Endothelial cell of umbilical vein (primary cell): ENCODE measurements at regions not wholly inside any gene's neighbourhood (a gene's known extent, or its start where the extent isn't known, plus 50 kb on each side); places are given as distances from the start of the nearest gene placed in this dataset.

ENCODE experiments used
- BruUV-seq: library from RNA; stranded (reverse); fragments of 400-500 nt; replicated peaks from 2 replicates; lab custom pipeline; 2021; lab: Mats Ljungman, UMichigan
- CTCF ChIA-PET: fragments of 300-600, 350-600 bp; sonication (Branson Sonifier 250); formaldehyde crosslinking; loops from one replicate; lab custom pipeline; 2021; ENCODE audit warnings: antibody characterized with exemption, inconsistent platforms; lab: Charles Lee
- POLR2A ChIA-PET: fragments of 300-600, 350-600 bp; sonication (Branson Sonifier 250); formaldehyde crosslinking; loops from one replicate; lab custom pipeline; 2021; ENCODE audit warnings: antibody characterized with exemption, inconsistent platforms; lab: Charles Lee
- DNase-seq: peaks from one replicate; pipeline ENCODE4 v3.0.0-alpha.2; 2011; ENCODE audit warnings: low read depth, low spot score
- FAIRE-seq: peaks from 2 replicates; lab custom pipeline; 2011; peaks lifted over from hg19 to GRCh38; lab: Jason Lieb, UNC
- H2AFZ ChIP-seq: 2 replicates; pipeline ENCODE4 v1.6.0; 2012; ENCODE audit warnings: low read depth, low read length, control low read depth, inconsistent platforms
- H3K27ac ChIP-seq: 2 replicates; pipeline ENCODE4 v1.5.1; 2011; ENCODE audit warnings: low read depth, mild to moderate bottlenecking, control low read depth, low read length, moderate library complexity; ENCODE audit not compliant: insufficient read depth
- H3K27me3 ChIP-seq, 2 experiments: 2 replicates each; pipeline versions ENCODE4 v1.6.0 to v1.6.1; 2011; ENCODE audit warnings: low read length in 2 of 2, mixed read lengths in 1 of 2; ENCODE audit not compliant: control insufficient read depth in 2 of 2, insufficient read depth in 2 of 2
- H3K36me3 ChIP-seq, 2 experiments: 2 replicates in 1 of 2; 3 replicates in 1 of 2; pipeline ENCODE4 v1.5.1; 2011; ENCODE audit warnings: low read length in 2 of 2, mild to moderate bottlenecking in 1 of 2, moderate library complexity in 1 of 2; ENCODE audit not compliant: control insufficient read depth in 2 of 2, insufficient read depth in 2 of 2; ENCODE audit errors: extremely low read depth in 1 of 2
- H3K4me1 ChIP-seq: 3 replicates; pipeline ENCODE4 v1.5.1; 2011; ENCODE audit warnings: mild to moderate bottlenecking, low read length; ENCODE audit not compliant: control insufficient read depth, insufficient read depth; ENCODE audit errors: extremely low read depth
- H3K4me2 ChIP-seq: 2 replicates; pipeline ENCODE4 v1.6.1; 2011; ENCODE audit warnings: low read length, control low read depth, mixed read lengths; ENCODE audit not compliant: insufficient read depth
- H3K4me3 ChIP-seq, 3 experiments: fragments of 200-600 bp in 1 of 3; sonication (generic), shearing (Covaris generic) in 1 of 3; replicated peaks in 1 of 3; 2 replicates each; pipeline ENCODE4 v1.5.1; 2011 to 2016; ENCODE audit warnings: control low read depth in 3 of 3, low read length in 3 of 3, mild to moderate bottlenecking in 2 of 3, inconsistent platforms in 1 of 3, low read depth in 1 of 3, moderate library complexity in 1 of 3; ENCODE audit not compliant: insufficient read depth in 1 of 3
- H3K79me2 ChIP-seq: 2 replicates; pipeline ENCODE4 v1.6.0; 2012; ENCODE audit warnings: low read length, inconsistent platforms; ENCODE audit not compliant: control insufficient read depth, insufficient read depth
- H3K9ac ChIP-seq: replicated peaks from 2 replicates; pipeline ENCODE3; 2011; ENCODE audit warnings: low read length, control low read depth; ENCODE audit not compliant: insufficient read depth; ENCODE audit errors: extremely low read depth
- H3K9me1 ChIP-seq: replicated peaks from 3 replicates; pipeline ENCODE4 v1.6.0; 2011; ENCODE audit warnings: mild to moderate bottlenecking, low read length; ENCODE audit not compliant: control insufficient read depth, insufficient read depth; ENCODE audit errors: extremely low read depth
- H3K9me3 ChIP-seq: replicated peaks from 2 replicates; pipeline ENCODE4 v1.5.1; 2012; ENCODE audit warnings: low read length, inconsistent platforms; ENCODE audit not compliant: control insufficient read depth, insufficient read depth
- H4K20me1 ChIP-seq: replicated peaks from 2 replicates; pipeline ENCODE3; 2011; ENCODE audit warnings: mild to moderate bottlenecking, low read length; ENCODE audit not compliant: control insufficient read depth, insufficient read depth; ENCODE audit errors: extremely low read depth
- EZH2 ChIP-seq: IDR thresholded peaks from 2 replicates; pipeline ENCODE4 v1.6.1; 2012; ENCODE audit warnings: borderline replicate concordance, low read depth, mild to moderate bottlenecking, moderate library complexity, low read length, inconsistent platforms; ENCODE audit not compliant: severe bottlenecking
- FOS ChIP-seq: IDR thresholded peaks from 2 replicates; pipeline ENCODE4 v1.6.1; 2011; ENCODE audit warnings: mild to moderate bottlenecking, low read length, moderate library complexity, borderline replicate concordance; ENCODE audit not compliant: insufficient read depth
- GATA2 ChIP-seq: IDR thresholded peaks from 2 replicates; pipeline ENCODE4 v1.7.0; 2011; ENCODE audit warnings: low read depth, mild to moderate bottlenecking, moderate library complexity, mixed read lengths, low read length; ENCODE audit not compliant: insufficient read length, insufficient read depth
- JUN ChIP-seq: IDR thresholded peaks from 2 replicates; pipeline ENCODE4 v1.6.1; 2011; ENCODE audit warnings: borderline replicate concordance, low read depth; ENCODE audit not compliant: insufficient read length, insufficient read depth
- MAX ChIP-seq: IDR thresholded peaks from 2 replicates; pipeline ENCODE4 v1.6.1; 2011; ENCODE audit not compliant: insufficient read depth, insufficient read length
- MYC ChIP-seq: IDR thresholded peaks from one replicate; pipeline ENCODE4 v1.6.1; 2011; ENCODE audit warnings: mild to moderate bottlenecking, low read depth, low read length
- POLR2A ChIP-seq: IDR thresholded peaks from 2 replicates; pipeline ENCODE4 v1.6.1; 2012; ENCODE audit warnings: low read depth, mild to moderate bottlenecking, control low read depth, low read length
- POLR2AphosphoS5 ChIP-seq: IDR thresholded peaks from 2 replicates; pipeline ENCODE4 v1.6.1; 2012; ENCODE audit warnings: low read depth, mild to moderate bottlenecking, control low read depth, low read length, moderate library complexity; ENCODE audit not compliant: insufficient read depth
- dilution Hi-C: fragments of 300-500 bp; cut with MboI; formaldehyde crosslinking; loops from one replicate; pipeline ENCODE4 v1.15.0; 2019; ENCODE audit warnings: low sequenced_read_pairs; ENCODE audit not compliant: extremely low pct_ligation_motif_present
- intact Hi-C: fragments of 100-400 bp; cut with micrococcal nuclease; formaldehyde crosslinking; loops from one replicate; pipeline ENCODE4 v1.10.0; 2022
- TF ChIP-seq, protein P1 (sequence below), 2 donors: IDR thresholded peaks; 1 replicate in 1 of 2; 2 replicates in 1 of 2; pipeline ENCODE4 v1.5.1; 2011; ENCODE audit warnings: low read length in 2 of 2, mild to moderate bottlenecking in 2 of 2, moderate library complexity in 2 of 2, control low read depth in 1 of 2, inconsistent platforms in 1 of 2, low read depth in 1 of 2; ENCODE audit not compliant: insufficient read depth in 1 of 2; ENCODE audit errors: extremely low read depth in 1 of 2

DNA sequence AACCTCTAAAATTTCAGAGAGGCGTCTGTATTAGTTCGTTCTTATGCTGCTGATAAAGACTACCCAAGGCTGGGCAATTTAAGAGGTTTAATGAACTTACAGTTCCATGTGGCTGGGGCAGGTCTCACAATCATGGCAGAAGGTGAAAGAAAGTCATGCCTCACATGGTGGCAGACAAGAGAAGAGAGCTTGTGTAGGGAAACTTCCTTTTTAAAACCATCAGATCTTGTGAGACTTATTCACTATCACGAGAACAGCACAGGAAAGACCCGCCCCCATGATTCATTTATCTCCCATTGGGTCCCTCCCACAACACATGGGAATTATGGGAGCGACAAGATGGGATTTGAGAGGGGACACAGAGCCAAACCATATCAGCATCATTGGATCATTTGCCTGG is 183.2 kb upstream of the SIX2 start:
- intact Hi-C loops (no loop called here), dilution Hi-C loops (no loop called here)
- no TSS peak for BruUV-seq
- no peak for FAIRE-seq
- Histone ChIP-seq H3K27ac (no peak overlapping the region), H3K79me2 (no peaks in the 10 kb centered on the region), H3K27me3 (peaks cover 0 to 3% of the 10 kb centered on the region in 2 experiments), H3K4me2 (no peak overlapping the region), H4K20me1 (no peaks in the 10 kb centered on the region), H3K9ac (no peak overlapping the region), H3K4me3 (no peak overlapping the region), H3K36me3 (no peaks in the 10 kb centered on the region), H2AFZ (no peak overlapping the region), H3K4me1 (no peaks in the 10 kb centered on the region), H3K9me3 (no peaks in the 10 kb centered on the region), H3K9me1 (no peaks in the 10 kb centered on the region)
- ChIA-PET CTCF (no interaction called here), POLR2A (no interaction called here)
- no peak for DNase-seq
- TF ChIP-seq MAX: no peak

GRCh38 chr2:45191976-45192375 is 182.7 kb upstream of the SIX2 start:
- DNase-seq (no peak), FAIRE-seq (no peak)
- no peaks in the 10 kb centered on the region for H3K9me1 ChIP-seq
- TF ChIP-seq POLR2A (no peak), MAX (no peak), GATA2 (no peak), JUN (no peak), EZH2 (no peak), FOS (no peak), POLR2AphosphoS5 (no peak), MYC (no peak)
- TF ChIP-seq, protein P1, sequence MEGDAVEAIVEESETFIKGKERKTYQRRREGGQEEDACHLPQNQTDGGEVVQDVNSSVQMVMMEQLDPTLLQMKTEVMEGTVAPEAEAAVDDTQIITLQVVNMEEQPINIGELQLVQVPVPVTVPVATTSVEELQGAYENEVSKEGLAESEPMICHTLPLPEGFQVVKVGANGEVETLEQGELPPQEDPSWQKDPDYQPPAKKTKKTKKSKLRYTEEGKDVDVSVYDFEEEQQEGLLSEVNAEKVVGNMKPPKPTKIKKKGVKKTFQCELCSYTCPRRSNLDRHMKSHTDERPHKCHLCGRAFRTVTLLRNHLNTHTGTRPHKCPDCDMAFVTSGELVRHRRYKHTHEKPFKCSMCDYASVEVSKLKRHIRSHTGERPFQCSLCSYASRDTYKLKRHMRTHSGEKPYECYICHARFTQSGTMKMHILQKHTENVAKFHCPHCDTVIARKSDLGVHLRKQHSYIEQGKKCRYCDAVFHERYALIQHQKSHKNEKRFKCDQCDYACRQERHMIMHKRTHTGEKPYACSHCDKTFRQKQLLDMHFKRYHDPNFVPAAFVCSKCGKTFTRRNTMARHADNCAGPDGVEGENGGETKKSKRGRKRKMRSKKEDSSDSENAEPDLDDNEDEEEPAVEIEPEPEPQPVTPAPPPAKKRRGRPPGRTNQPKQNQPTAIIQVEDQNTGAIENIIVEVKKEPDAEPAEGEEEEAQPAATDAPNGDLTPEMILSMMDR (IDR thresholded peaks at IDR 0.05; ENCODE audit: extremely low read depth in 1 of 2, insufficient read depth in 1 of 2, low read depth in 1 of 2, low read length in 2 of 2): no peak
- BruUV-seq: no TSS peak
- no peaks in the 10 kb centered on the region for H3K4me1 ChIP-seq
- H2AFZ ChIP-seq: no peak overlapping the region
- no peak overlapping the region for H3K4me3 ChIP-seq
- ChIA-PET POLR2A (no interaction called here), CTCF (interaction anchor here (1.1 kb wide), 1 partner anchor 312 kb away, joined by 5 read pairs; no protein-coding TSS in a partner anchor)
- intact Hi-C loops (no loop called here), dilution Hi-C loops (no loop called here)
- H3K27me3 ChIP-seq: peaks cover 0 to 3% of the 10 kb centered on the region in 2 experiments
- no peak overlapping the region for H3K9ac ChIP-seq
- no peaks in the 10 kb centered on the region for H3K79me2 ChIP-seq
- H3K4me2 ChIP-seq: no peak overlapping the region
- no peaks in the 10 kb centered on the region for H3K36me3 ChIP-seq
- H3K27ac ChIP-seq: no peak overlapping the region
- H3K9me3 ChIP-seq: no peaks in the 10 kb centered on the region
- H4K20me1 ChIP-seq: no peaks in the 10 kb centered on the region
